Testis (tissue), 2 donors: ENCODE measurements at regions not wholly inside any gene's neighbourhood (a gene's known extent, or its start where the extent isn't known, plus 50 kb on each side); places are given as distances from the start of the nearest gene placed in this dataset.

Experiments
- POLR2A ChIP-seq: fragments of 450-650 bp; IDR thresholded peaks from one replicate; pipeline ENCODE4 v1.6.1; 2017; ENCODE audit warnings: antibody characterized with exemption, mild to moderate bottlenecking, moderate library complexity
- TF ChIP-seq, protein P1 (sequence below), 3 experiments: fragments of 450-650 bp in 2 of 3; fragments of 200-600 bp in 1 of 3; sonication (generic) in 1 of 3; IDR thresholded peaks; one replicate each; pipeline ENCODE4 v1.5.1; 2016 to 2019; ENCODE audit warnings: antibody characterized with exemption in 3 of 3, mild to moderate bottlenecking in 2 of 3, moderate library complexity in 1 of 3

DNA sequence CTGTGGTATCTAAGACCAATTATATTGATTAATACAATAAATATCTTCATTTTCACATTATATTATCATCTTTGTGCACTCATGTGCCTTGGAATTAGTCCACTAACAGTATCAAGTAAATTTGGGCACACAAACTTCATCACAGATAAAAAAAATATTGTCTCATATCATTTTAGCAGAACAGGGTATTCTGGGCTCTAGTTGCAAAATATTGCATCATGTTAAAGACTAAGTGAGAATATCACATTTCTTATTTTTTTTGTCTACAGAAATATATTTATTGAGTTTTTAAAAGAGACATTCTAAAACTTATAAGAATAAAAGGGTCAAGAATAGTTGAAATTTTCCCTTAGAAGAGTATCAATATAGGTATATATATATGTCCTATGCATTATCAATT lies 754.1 kb upstream of the MAN1A1 start:
- TF ChIP-seq, protein P1, sequence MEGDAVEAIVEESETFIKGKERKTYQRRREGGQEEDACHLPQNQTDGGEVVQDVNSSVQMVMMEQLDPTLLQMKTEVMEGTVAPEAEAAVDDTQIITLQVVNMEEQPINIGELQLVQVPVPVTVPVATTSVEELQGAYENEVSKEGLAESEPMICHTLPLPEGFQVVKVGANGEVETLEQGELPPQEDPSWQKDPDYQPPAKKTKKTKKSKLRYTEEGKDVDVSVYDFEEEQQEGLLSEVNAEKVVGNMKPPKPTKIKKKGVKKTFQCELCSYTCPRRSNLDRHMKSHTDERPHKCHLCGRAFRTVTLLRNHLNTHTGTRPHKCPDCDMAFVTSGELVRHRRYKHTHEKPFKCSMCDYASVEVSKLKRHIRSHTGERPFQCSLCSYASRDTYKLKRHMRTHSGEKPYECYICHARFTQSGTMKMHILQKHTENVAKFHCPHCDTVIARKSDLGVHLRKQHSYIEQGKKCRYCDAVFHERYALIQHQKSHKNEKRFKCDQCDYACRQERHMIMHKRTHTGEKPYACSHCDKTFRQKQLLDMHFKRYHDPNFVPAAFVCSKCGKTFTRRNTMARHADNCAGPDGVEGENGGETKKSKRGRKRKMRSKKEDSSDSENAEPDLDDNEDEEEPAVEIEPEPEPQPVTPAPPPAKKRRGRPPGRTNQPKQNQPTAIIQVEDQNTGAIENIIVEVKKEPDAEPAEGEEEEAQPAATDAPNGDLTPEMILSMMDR (IDR thresholded peaks at IDR 0.05) = no peak
- no peak for TF ChIP-seq POLR2A
